ENCODE measurements at regions not wholly inside any gene's neighbourhood (a gene's known extent, or its start where the extent isn't known, plus 50 kb on each side); places are given as distances from the start of the nearest gene placed in this dataset.

DNA sequence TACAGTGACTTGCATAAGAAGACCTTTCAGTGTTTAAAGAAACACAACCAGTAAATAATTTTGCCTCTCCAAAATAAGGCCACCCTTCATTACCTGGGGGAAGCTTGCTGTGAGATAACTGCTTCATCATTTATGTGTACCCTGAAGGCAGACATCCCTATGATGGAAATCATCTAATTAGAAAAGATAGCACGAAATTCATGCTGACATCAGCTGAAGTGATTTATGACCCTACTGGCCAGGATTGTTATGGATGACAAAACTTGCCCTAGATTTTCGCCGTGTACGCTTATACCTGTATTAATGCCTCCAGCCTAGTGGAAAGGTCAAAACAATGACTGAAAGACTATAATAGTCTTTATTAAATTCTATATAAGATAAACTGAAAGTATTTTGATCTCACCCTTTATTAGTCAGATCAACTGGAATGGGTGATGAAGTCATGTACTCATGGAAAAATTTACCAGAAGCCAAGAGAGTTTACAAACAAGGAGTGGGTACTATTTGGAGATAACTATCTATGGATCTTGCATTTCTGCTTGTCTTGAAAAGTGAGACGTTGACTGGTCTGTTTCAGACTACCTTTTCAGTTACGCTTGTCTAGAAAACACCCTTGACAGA lies 114.2 kb downstream of the PPP1R3A start:
- POLR2A ChIA-PET, result no interaction called here
- TF ChIP-seq, protein P1, sequence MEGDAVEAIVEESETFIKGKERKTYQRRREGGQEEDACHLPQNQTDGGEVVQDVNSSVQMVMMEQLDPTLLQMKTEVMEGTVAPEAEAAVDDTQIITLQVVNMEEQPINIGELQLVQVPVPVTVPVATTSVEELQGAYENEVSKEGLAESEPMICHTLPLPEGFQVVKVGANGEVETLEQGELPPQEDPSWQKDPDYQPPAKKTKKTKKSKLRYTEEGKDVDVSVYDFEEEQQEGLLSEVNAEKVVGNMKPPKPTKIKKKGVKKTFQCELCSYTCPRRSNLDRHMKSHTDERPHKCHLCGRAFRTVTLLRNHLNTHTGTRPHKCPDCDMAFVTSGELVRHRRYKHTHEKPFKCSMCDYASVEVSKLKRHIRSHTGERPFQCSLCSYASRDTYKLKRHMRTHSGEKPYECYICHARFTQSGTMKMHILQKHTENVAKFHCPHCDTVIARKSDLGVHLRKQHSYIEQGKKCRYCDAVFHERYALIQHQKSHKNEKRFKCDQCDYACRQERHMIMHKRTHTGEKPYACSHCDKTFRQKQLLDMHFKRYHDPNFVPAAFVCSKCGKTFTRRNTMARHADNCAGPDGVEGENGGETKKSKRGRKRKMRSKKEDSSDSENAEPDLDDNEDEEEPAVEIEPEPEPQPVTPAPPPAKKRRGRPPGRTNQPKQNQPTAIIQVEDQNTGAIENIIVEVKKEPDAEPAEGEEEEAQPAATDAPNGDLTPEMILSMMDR (IDR thresholded peaks at IDR 0.05; ENCODE audit: insufficient read depth, low read depth, low read length), result no peak
- no peak for DNase-seq (ENCODE audit: low read depth)
- Histone ChIP-seq H3K27me3 (ENCODE audit: control insufficient read depth, insufficient read depth, low read length) (no peaks in the 10 kb centered on the region), H3K36me3 (ENCODE audit: control insufficient read depth, insufficient read depth, low read length) (no peaks in the 10 kb centered on the region), H3K4me3 (ENCODE audit: low read depth, low read length) (no peak overlapping the region)
- CTCF ChIA-PET, result no interaction called here

DNA sequence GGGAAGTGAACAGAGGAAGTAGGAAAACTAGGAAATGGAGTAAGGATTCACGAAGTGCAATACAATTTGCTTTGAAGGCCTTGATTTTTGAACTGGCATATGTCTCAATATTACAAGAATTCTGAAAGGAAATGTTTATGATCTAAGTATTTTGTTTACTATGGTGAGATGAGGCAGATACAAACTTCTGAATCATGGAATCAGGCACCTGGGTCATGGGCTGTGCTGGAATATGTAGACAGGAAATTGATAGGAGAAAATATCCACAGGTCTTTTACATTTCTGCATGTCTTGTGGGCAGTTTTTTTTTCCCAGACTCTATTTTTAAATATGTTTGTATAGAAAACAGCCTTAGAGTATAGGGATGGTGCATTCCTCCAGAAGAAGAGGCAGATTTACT lies 117.1 kb downstream of the PPP1R3A start:
- no peak for DNase-seq (ENCODE audit: low read depth)
- TF ChIP-seq, protein P1 (IDR thresholded peaks at IDR 0.05; ENCODE audit: insufficient read depth, low read depth, low read length), result no peak
- ChIA-PET CTCF (interaction anchor here (0.6 kb wide), 1 partner anchor 26 kb away, joined by 4 read pairs; no protein-coding TSS in a partner anchor), POLR2A (no interaction called here)
- Histone ChIP-seq H3K4me3 (ENCODE audit: low read depth, low read length) (no peak overlapping the region), H3K36me3 (ENCODE audit: control insufficient read depth, insufficient read depth, low read length) (no peaks in the 10 kb centered on the region), H3K27me3 (ENCODE audit: control insufficient read depth, insufficient read depth, low read length) (no peaks in the 10 kb centered on the region)

DNA sequence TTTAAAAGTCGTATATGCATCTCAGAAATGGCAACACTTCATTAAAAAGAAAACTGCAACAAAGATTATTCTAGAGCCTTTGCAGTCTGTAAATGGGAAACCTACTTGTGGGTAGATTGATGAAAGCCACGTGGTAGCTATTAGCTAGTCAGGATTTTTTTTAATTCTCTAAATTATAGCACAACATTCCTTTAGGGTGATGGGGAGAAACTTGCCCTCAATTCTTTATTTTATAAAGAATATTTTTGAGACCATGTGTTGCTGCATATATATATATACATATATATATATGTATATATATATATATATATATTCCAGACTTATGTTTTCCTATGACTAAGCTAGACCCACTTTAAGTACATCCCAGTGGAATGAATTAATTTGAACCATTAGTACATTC lies 118.0 kb downstream of the PPP1R3A start:
- TF ChIP-seq, protein P1 (IDR thresholded peaks at IDR 0.05; ENCODE audit: insufficient read depth, low read depth, low read length), result no peak
- DNase-seq (ENCODE audit: low read depth), result no peak
- ChIA-PET CTCF (no interaction called here), POLR2A (no interaction called here)
- Histone ChIP-seq H3K36me3 (ENCODE audit: control insufficient read depth, insufficient read depth, low read length) (no peaks in the 10 kb centered on the region), H3K4me3 (ENCODE audit: low read depth, low read length) (no peak overlapping the region), H3K27me3 (ENCODE audit: control insufficient read depth, insufficient read depth, low read length) (no peaks in the 10 kb centered on the region)

DNA sequence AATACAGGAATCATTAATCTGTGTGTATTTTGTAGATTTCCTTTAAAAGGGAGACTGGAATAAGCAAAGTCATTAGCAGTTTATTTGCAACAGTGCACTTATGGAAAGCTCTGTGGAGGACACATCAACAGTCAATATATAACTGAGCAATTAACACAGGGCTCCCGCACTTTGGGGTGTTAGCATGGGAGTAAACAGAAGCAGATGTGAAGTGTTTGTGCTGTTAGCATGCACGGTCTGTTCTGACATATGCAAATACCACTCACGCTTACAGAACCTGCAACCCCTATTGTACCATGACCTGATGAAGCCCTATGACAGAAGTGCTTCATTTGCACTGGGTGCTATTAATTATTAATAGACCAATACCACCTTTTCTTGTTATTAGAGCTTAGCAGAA lies 118.9 kb downstream of the PPP1R3A start:
- Histone ChIP-seq H3K36me3 (ENCODE audit: control insufficient read depth, insufficient read depth, low read length) (no peaks in the 10 kb centered on the region), H3K4me3 (ENCODE audit: low read depth, low read length) (no peak overlapping the region), H3K27me3 (ENCODE audit: control insufficient read depth, insufficient read depth, low read length) (no peaks in the 10 kb centered on the region)
- no peak for DNase-seq (ENCODE audit: low read depth)
- TF ChIP-seq, protein P1 (IDR thresholded peaks at IDR 0.05; ENCODE audit: insufficient read depth, low read depth, low read length), result no peak
- ChIA-PET CTCF (no interaction called here), POLR2A (no interaction called here)

DNA sequence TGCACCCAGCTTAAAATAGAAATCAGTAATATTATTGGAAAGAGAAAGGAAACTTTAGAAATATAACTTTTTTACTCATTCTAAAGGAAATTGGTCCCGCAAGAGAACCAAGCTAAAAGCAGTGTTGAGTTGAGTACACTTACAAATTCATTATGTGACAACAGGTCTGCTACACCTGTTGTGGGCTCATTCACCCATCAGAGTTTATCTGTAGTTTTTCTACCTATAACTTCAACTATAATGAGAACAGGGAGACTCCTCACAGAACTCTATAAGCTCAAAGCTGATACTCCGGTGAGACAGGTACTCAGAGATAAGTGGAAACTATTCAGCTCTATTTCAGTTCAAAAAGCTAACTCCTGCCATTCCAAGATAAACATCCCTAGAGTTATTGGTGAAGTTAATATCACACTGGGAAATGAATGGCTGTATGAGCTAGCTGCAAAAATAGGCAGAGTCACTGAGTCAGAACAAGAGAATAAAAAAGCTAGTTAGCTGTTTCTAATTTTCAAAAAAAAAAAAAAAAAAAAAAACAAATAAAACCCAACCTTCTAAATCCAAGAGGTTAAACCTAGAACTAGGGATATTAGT lies 121.3 kb downstream of the PPP1R3A start:
- TF ChIP-seq, protein P1 (IDR thresholded peaks at IDR 0.05; ENCODE audit: insufficient read depth, low read depth, low read length), result no peak
- ChIA-PET POLR2A (no interaction called here), CTCF (no interaction called here)
- no peak overlapping the region for H3K4me3 ChIP-seq (ENCODE audit: low read depth, low read length)
- no peaks in the 10 kb centered on the region for H3K36me3 ChIP-seq (ENCODE audit: control insufficient read depth, insufficient read depth, low read length)
- H3K27me3 ChIP-seq (ENCODE audit: control insufficient read depth, insufficient read depth, low read length), result no peaks in the 10 kb centered on the region
- DNase-seq (ENCODE audit: low read depth), result no peak
